Stimulated activated CD8-positive, alpha-beta memory T cell treated with anti-CD3 and anti-CD28 coated beads, Interleukin-2, amount 100 ng/mL, for 48 hours (primary cell): ENCODE measurements at regions not wholly inside any gene's neighbourhood (a gene's known extent, or its start where the extent isn't known, plus 50 kb on each side); places are given as distances from the start of the nearest gene placed in this dataset.

Experiments used
- DNase-seq, 2 donors: peaks; one replicate each; pipeline ENCODE4 v3.0.0-alpha.2; 2020; ENCODE audit warnings: low read depth in 2 of 2

DNA sequence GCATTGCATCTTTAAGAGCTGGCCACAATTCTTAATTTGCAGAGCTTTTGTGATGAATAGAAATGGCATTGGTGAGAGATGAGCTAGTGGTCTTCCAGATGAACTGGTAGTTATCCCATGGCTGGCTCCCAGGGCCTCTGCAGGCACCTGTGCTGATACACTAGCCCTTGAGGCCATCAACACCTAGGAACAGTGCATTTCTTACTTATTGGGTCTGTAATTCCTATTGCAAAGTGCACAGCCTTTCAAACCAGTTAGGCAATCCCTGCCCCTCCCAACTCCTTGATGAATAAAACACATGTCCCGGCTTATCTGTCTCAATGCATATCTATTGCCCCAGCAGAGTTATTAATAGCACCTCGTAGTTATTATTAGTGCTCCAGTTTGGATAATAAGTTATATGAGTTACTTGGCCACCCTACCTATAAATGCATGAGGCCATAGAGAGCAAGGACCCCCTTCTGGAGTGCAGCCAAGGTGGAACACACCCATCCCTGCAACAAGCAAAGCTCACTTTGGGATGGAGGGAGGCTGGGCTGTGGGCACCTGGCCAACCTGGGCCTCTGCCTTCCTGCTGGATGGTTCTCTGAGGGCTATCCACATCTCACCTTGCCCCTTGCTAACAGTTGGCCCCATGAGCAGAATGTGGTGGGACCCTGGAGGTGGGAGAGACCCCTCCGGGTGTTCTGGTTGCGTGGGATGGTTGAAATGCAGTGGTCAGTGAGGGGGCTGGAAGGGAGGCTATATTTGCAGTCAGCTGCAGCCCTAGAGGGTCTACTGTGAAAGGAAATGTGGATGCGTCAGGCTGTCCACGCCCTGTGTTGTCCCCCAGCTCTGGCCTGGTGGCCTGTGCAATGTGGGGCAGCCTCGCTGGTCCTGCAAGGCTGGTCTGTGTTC is 455.9 kb upstream of the HS6ST1 start:
- no peak for DNase-seq

DNA sequence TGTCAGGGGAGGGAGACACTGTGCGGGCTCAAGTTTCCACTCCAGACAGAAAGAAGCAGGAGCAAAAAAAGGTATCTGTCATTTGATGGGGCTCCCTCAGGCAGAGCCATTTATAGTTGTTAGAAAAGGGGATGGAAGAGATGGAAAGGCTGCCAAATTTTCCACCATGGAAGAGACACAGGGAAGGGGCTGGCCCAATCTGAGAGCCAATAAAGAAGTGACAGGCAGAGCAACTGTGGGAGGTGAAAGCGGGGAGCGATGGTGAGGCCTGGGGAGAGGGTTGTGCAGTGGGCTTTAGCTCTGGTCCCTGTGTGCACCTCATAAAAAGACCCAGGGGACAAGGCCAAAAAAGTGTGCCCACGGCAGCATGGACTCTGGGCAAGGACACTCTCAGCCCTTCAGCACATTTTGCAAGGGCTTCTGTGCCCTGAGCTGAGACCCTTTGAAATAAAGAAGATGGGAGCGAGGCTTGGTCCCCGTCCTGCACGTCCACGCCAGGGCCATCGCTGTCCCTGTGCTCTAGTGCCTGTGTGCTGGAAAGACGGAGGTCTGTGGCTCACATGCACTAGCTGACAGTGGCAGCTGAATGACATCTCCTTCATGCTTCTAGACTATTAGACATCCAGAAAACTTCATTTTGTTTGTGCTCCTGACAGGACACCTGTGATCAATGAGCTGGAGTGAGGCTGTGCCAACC is 456.7 kb upstream of the HS6ST1 start:
- DNase-seq, result no peak

GRCh38 chr2:128775914-128776285 is 457.2 kb upstream of the HS6ST1 start:
- no peak for DNase-seq

DNA sequence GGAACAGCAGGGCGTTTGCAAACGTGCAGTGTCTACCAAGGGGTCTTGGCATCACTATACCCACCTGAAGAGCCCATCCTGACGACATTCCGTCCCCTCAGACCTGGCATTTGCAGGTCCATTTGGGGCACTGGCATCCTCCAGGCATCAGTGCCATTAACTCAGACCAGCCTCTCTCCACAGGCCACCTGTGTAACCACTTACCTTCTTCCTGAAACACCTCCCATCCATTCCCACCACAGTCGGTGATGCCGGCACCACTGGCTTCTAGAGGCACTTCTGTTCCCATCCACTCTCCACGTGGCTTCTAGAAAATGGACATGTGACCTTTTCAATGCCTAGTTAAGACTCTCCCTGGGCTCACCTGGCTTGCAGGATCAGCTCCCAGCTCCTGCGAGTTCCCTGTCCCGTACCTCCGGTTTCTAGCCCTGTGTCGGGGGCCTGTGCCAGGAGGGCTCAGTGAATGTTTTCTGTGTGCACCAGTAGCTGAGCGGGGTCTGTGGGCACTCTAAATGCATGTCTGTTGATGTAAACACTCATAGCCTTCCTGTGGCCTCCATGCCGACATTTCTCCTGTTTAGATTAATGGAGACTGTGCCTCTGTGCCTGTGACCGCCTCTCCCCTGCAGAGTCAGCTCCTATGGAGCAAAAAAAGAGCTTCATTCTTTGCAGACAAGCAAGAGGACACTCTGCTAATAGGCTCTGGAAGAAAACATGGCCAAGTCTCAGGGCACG is 458.0 kb upstream of the HS6ST1 start:
- DNase-seq, result no peak

DNA sequence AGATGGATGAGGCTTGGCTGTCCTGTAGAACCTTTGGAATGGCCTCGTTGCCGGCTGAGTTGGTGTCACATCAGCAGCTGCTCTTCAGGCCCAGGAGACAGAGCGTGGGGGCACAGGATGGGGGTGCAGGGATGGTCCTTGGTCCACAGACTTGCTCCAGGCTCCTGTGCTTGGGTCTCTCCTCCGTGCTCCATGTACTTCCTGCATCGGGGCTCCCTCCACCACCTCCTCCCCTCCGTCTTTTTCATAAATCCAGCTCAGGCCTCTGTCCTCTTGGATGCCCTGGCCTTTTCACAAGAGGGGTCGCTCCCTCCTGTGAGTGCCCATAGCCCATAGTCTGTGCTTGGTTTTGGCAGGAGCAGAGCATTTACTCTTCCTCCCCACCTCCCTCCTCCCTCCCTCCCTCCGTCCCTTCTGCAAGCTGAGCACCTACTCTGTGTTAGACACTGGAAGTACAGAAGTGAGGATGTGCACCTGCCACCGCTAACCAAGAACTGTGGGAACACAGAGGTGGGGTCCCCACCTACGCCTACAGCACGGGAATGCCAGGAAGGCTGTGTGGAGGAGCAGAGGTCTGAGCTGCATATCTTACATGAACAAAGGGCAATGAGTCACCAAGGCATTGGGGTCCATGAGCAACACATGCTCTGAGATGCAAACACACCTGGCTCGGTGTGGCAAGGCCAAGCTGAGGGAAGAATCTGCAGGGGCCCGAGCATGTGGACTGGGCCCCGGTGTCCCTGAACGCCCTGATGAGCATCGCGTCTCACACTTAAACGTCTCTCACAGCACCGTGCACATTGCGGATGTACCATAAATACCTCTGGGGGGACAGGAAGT is 458.7 kb upstream of the HS6ST1 start:
- DNase-seq, result no peak

DNA sequence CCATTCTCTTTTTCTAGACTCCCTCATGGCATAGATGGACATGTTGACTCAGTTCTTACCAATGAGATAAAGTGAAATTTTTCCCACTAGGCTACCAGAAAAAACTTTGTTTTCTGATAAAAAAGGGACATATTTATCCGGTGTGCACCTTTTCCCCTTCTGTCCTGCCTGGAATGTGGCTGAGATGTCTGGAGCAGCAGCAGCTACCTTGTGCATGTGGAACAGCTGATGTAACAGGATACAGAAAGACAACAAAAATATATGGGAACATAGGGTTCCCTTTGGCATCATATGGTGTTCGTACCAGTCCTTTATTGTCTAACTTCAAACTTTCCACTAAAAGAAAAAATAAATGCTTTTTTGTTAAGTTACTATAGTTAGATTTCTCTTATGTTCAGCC is 460.2 kb upstream of the HS6ST1 start:
- DNase-seq, result no peak

DNA sequence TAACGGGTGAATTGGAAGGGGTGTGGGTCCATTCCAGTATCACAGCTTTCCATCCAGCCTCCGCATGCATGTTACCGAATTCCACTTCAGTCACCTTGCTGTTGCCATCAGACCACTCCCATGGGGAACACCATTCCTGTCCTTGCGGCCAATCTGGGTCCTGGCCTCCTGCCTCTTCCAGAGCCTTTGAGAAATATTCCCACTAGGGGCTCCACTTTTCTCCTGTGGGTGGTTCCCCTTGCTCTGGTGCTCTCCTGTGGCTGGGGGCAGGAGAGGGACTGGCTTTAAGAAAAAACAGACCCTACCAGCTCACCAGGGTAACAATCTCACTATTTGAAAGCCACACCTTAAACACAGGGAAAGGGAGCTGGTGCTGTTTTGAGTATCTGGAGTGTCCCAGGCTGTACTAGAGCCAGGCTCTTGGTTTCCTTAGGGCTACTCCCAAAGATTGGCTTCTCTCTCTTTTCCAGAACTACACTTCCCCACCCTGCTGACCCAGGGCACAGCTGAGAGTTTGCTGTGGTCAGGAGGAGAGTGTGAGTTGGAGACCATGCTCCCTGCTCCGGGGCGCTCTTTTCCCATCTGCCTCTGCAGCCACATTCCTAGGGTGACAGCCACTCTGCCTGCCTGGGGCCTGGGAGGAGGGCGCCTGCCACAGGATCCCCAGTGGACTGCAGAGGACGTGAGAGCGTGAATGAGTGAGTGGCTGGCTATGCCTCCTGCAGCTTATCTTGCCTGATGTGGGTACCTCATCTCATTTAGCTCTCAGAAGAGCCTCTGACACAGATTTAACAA is 460.8 kb upstream of the HS6ST1 start:
- no peak for DNase-seq

DNA sequence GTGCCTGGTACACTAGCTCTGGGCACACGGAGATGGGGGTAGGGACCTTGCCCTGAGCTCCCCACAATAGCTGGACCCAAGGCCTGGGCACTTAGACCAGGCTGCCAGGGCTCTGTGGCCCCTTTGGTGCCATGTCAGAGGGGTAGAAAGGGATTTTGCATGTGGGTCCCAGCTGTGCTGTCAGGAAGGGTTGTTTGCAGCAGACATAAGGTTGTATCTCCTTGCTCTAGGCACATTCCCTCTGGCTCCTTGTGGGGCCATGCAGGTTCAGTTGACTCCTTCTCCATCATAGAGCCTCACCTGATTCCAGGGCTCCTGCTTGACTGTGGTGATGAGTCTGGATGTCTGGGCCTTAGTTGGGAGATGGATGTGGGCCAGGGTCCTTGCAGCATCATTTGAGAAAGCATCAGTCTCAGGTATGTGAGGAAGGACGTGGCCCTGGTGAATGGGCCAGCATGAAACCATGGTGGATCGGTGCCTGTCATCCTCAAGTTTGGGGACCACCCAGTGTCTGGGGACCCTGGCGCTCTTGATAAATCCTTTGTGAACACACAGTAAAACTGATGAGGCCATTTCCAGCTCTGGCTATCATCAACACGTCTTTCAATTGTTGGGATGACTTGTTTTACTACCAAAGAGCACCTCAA is 461.9 kb upstream of the HS6ST1 start:
- DNase-seq, result no peak

DNA sequence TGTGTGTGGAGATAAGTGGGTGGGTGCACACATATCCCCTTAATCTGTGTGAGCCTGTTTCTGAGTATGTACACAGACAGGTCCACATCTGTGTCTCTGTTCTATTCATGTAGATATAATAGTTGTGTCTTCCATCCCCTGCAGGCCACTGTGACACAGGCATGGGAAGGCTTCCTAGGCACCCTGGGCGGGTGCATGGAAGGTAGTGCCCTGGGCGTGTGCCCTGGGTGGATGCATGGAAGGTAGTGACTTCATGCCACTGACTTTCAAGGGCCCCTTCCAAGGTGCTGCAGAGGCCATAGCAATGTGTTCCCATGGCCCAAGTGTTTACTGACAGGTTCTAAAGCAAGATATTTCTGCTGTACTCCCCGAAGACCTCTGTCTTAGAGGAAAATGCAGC is 462.5 kb upstream of the HS6ST1 start:
- no peak for DNase-seq

GRCh38 chr2:128781585-128782385 is 463.1 kb upstream of the HS6ST1 start:
- no peak for DNase-seq

DNA sequence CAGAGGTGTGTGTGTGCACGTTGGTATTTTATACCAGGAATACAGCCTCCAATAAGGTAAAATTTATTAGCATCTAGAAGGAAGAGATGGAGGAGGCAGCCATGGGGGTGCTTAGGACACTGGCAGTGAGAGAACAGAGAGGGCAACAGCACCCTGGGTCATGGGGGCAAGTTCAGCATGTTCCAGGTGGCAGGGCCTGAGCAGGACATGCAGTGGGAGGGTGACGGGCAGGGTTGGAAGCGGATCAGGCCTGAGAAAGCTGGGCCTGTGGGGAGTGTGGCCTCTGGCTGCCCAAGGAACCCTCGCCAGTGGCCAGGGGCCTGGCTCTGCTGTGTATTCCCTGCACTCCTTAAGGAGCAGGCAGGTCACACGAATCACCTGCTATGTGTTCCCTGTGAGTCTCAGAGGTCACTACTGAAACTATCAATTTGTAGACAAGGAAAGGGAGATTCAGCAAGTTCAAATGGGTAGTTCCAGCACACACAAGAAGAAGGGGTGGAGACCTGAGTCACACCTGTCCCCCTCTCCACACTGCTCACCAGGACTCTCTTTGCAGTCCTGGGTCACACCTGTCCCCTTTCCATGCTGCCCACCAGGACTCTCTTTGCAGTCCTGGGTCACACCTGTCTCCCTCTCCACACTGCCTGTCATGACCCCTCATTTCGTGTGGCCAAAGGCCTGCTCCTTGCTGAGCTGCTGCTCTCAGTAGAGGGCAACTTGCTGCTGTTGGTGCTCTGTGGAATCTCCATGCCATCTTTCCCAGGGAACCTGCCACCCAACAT is 463.9 kb upstream of the HS6ST1 start:
- DNase-seq, result no peak

DNA sequence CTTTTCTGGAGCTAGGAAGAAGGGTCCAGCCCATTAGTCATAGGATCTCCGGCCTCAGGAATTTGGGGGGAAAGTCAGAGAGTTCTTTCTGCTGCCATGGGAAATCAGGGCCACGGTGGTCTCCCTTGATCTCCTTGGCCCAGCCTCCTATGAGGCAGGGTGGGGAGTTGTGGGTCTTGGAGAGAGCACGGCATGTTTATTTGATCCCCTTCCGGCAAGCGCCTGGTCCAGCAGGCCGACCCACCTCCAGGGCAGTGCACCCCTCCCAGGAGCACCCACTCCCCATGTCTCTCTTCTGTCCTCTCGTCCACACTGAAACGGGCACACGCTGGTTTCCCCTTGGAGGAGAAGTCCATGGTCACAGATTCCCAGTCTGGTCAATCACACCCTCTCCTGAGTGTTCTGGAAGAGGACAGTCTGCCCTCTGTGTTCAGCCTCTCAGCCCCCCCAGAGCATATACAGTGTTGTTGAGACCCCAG is 464.6 kb upstream of the HS6ST1 start:
- DNase-seq, result no peak

DNA sequence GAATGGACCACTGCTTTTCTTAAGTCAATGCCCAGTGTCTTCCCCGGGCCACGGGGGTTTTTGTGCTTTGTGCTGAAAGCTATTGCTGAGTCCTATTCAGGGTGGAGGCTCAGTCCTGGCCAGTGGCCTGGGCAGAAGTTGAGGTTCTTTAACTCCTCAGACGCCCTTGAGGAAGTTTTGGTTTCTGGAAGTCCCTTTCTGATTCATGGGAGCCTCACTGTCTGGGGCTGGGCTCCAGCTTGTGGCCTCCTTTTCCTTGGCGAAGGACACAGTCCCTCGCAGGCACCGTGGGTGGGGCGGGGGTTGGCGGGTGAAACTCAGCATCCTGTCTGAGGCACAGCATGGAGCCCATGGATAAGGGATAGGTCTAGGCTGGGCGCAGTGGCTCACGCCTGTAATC is 465.2 kb upstream of the HS6ST1 start:
- DNase-seq, result no peak

DNA sequence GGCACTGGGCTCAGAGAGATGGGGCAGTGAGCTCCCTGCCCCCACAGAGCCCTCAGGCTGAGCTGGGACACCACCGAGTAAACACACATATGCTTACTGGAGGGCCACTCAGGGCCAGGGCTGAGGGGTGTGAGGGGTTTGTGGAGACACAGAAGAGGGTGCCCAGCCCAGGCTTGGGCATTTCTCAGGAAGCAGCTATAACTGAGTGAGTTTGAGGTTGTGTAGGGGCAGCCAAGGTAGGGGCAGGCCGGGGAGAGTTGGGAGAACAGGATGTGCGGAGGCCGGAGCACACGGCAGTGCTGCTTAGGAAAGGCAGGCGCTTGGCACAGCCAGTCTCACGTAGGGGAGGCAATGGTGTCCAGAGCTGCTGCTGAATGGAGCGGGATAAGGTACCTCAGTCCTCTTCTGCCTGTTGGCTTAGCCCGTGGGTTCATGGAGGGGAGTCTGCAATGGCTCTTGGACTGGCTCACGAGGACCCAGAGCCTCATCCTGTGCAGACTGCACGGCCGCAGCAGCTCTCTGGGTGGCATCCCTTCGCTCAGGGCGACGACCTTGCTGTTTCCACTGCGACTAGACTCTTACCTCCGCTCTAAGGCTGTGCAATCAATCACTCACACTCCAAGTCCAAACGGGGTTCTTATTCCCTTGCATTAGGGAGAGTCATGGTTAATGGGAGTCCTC is 466.1 kb upstream of the HS6ST1 start:
- DNase-seq, result no peak

DNA sequence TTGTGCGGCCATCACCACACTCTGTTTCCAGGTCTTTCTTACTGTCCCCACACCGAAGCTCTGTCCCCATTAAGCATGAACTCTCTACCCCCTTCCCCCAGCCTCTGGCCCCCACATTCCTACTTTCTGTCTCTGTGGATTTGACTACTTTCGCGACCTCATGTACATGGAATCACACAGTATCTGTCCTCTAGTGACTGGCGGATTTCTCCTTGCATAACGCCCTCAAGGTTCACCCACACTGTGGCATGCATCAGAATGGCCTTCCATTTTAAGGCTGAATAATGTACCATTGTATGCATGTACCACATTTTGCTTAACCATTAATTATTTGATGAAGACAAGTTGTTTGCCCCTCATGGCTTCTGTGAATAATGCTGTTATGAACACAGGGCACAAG is 467.6 kb upstream of the HS6ST1 start:
- DNase-seq, result no peak

GRCh38 chr2:128786741-128787478 is 468.2 kb upstream of the HS6ST1 start:
- no peak for DNase-seq

- no peak for DNase-seq
Measured at GRCh38 chr2:128787616-128788015, 468.9 kb upstream of the HS6ST1 start.
